Chondrocyte (in vitro differentiated cells): ENCODE measurements at regions not wholly inside any gene's neighbourhood (a gene's known extent, or its start where the extent isn't known, plus 50 kb on each side); places are given as distances from the start of the nearest gene placed in this dataset.
A peak's percentile ranks its signal among the peaks of the same experiment; 100 is the strongest.

Experiments
- DNase-seq: peaks from one replicate; pipeline ENCODE4 v3.0.0; 2021; ENCODE audit warnings: mixed read lengths, low spot score
- H3K27ac Mint-ChIP-seq: one replicate; pipeline ENCODE4 v1.8.0; 2021; ENCODE audit warnings: mild to moderate bottlenecking, moderate library complexity, mixed read lengths; ENCODE audit not compliant: unreplicated experiment
- H3K27me3 Mint-ChIP-seq: 2 replicates; pipeline ENCODE4 v1.8.0; 2021; ENCODE audit warnings: low read depth, mixed read lengths
- H3K36me3 Mint-ChIP-seq: 2 replicates; pipeline ENCODE4 v1.8.0; 2021; ENCODE audit warnings: low read depth, mixed read lengths
- H3K4me1 Mint-ChIP-seq: 2 replicates; pipeline ENCODE4 v1.8.0; 2021; ENCODE audit warnings: low read depth, mild to moderate bottlenecking, mixed read lengths
- H3K4me3 Mint-ChIP-seq: one replicate; pipeline ENCODE4 v1.8.0; 2021; ENCODE audit warnings: mild to moderate bottlenecking, moderate library complexity, mixed read lengths; ENCODE audit not compliant: unreplicated experiment
- H3K9me3 Mint-ChIP-seq: 2 replicates; pipeline ENCODE4 v1.8.0; 2021; ENCODE audit warnings: low read depth, mixed read lengths
- CTCF ChIP-seq: fragments of 200-600 bp; sonication (generic); IDR thresholded peaks from 2 replicates; pipeline ENCODE4 v1.5.0; 2021; ENCODE audit warnings: antibody characterized with exemption, mild to moderate bottlenecking, moderate library complexity

DNA sequence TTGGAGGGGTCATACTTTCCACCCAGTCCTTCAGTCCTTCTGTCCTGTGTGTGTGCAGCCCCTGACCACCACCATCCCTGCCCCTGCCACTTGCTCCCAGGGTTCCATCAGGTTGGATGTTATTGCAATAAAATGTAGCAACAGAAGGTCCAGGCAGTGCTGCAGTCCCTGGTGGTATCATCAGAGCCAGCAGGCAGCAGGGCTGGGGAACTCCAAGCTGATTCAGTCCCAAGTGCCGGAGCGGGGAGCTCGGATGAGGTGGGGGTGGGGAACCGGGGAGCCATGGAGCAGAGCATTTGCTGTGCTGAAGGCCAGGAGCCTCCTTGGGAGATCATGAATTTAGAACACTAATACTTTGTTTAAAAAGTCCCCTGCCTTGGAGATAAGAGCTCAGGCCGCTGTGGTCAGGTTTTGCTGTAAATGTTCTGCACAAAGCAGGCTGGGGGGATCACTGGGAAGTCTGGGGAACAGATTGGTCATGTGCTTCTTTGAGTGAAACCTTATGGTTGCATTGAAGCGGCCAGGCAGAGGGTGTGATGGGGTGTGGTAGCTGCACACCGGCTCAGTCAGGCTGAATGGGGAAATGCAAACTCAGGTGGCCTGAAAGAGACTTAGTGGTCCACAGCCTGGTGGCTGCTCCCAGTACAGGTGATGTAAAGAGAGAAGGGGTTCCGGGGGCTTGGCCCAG lies 225.9 kb downstream of the SEC14L1 start:
- no peaks in the 10 kb centered on the region for H3K27me3 Mint-ChIP-seq

DNA sequence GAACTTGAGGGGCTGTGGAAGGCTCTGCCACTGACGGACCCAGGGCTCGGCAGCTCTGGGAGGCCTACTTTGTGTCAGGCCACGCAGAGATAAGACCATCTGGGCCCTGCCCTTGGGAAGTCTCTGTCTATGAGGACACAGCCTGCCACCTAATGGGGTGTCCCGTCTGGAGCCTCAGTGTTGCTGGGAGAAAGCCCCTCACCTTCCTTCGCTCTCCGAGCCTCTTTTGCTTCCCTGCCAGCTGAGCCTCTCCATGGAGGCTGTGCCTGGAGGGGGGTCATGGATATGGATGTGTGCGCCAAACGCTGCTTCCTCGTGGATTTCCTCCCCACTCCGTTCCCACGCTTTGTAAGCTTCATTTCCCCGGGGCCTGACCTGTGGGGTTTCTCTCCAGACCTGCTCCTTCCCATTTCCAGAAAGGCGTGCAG lies 228.8 kb downstream of the SEC14L1 start:
- DNase-seq, result peak; percentile 64

More for the DNA sequence above, 225.9 kb downstream of the SEC14L1 start:
- peak overlapping the region; percentile 94 for H3K27ac Mint-ChIP-seq
- no peak overlapping the region for H3K4me3 Mint-ChIP-seq
- peaks cover 64% of the 10 kb centered on the region for H3K4me1 Mint-ChIP-seq
- no peak for TF ChIP-seq CTCF
- no peaks in the 10 kb centered on the region for H3K36me3 Mint-ChIP-seq
- peak; percentile 65 for DNase-seq
- no peaks in the 10 kb centered on the region for H3K9me3 Mint-ChIP-seq

GRCh38 chr17:77370586-77370985 lies 229.8 kb downstream of the SEC14L1 start:
- Mint-ChIP-seq H3K9me3 (no peaks in the 10 kb centered on the region), H3K36me3 (no peaks in the 10 kb centered on the region), H3K27ac (peak overlapping the region; percentile 93), H3K4me1 (peaks cover 63% of the 10 kb centered on the region), H3K4me3 (no peak overlapping the region), H3K27me3 (no peaks in the 10 kb centered on the region)
- DNase-seq, result no peak
- no peak for TF ChIP-seq CTCF

More for the DNA sequence above, 228.8 kb downstream of the SEC14L1 start:
- Mint-ChIP-seq H3K4me3 (no peak overlapping the region), H3K36me3 (no peaks in the 10 kb centered on the region), H3K27me3 (no peaks in the 10 kb centered on the region), H3K4me1 (peaks cover 63% of the 10 kb centered on the region), H3K27ac (no peak overlapping the region), H3K9me3 (no peaks in the 10 kb centered on the region)
- TF ChIP-seq CTCF, result no peak

GRCh38 chr17:77371117-77371887 lies 230.5 kb downstream of the SEC14L1 start:
- Mint-ChIP-seq H3K27ac (peak overlapping the region; percentile 93), H3K4me1 (peaks cover 63% of the 10 kb centered on the region), H3K9me3 (no peaks in the 10 kb centered on the region), H3K27me3 (no peaks in the 10 kb centered on the region), H3K36me3 (no peaks in the 10 kb centered on the region), H3K4me3 (peak overlapping the region; percentile 49)
- no peak for DNase-seq
- TF ChIP-seq CTCF, result no peak

GRCh38 chr17:77371888-77372443 lies 231.2 kb downstream of the SEC14L1 start:
- Mint-ChIP-seq H3K4me3 (peak overlapping the region; percentile 64), H3K27me3 (no peaks in the 10 kb centered on the region), H3K4me1 (peaks cover 63% of the 10 kb centered on the region), H3K36me3 (no peaks in the 10 kb centered on the region), H3K9me3 (no peaks in the 10 kb centered on the region), H3K27ac (peak overlapping the region; percentile 93)
- TF ChIP-seq CTCF, result no peak
- no peak for DNase-seq
